Retinal pigment epithelial cell (primary cell): ENCODE measurements at regions not wholly inside any gene's neighbourhood (a gene's known extent, or its start where the extent isn't known, plus 50 kb on each side); places are given as distances from the start of the nearest gene placed in this dataset.

Source experiments
- DNase-seq: peaks from one replicate; pipeline ENCODE4 v3.0.0-alpha.2; 2010; ENCODE audit warnings: low read depth
- H3K4me3 ChIP-seq: 2 replicates; pipeline ENCODE4 v1.5.1; 2011; ENCODE audit warnings: mild to moderate bottlenecking, low read length, control low read depth, moderate library complexity
- CTCF ChIP-seq: conservative IDR thresholded peaks from 2 replicates; pipeline ENCODE4 v1.5.1; 2011; ENCODE audit warnings: low read depth, low read length, control low read depth, inconsistent platforms

- no peak for TF ChIP-seq CTCF
- no peak overlapping the region for H3K4me3 ChIP-seq
- DNase-seq: no peak
Measured at GRCh38 chr10:6327961-6328698, 125.4 kb downstream of the PFKFB3 start.

GRCh38 chr10:6328699-6329423, 126.1 kb downstream of the PFKFB3 start:
- DNase-seq: no peak
- no peak overlapping the region for H3K4me3 ChIP-seq
- TF ChIP-seq CTCF: no peak

- no peak for TF ChIP-seq CTCF
- no peak for DNase-seq
- H3K4me3 ChIP-seq: no peak overlapping the region
Measured at GRCh38 chr10:6333086-6333485, 130.4 kb downstream of the PFKFB3 start.

GRCh38 chr10:6333973-6334372, 131.2 kb downstream of the PFKFB3 start:
- TF ChIP-seq CTCF: no peak

GRCh38 chr10:6336016-6336415, 133.3 kb downstream of the PFKFB3 start:
- TF ChIP-seq CTCF: no peak
- H3K4me3 ChIP-seq: no peak overlapping the region
- DNase-seq: no peak

More at GRCh38 chr10:6333973-6334372, 131.2 kb downstream of the PFKFB3 start:
- no peak overlapping the region for H3K4me3 ChIP-seq
- no peak for DNase-seq

- no peak for TF ChIP-seq CTCF
- no peak for DNase-seq
- no peak overlapping the region for H3K4me3 ChIP-seq
Measured at GRCh38 chr10:6337382-6337781, 134.7 kb downstream of the PFKFB3 start.

GRCh38 chr10:6338361-6338760, 135.6 kb downstream of the PFKFB3 start:
- no peak for TF ChIP-seq CTCF
- DNase-seq: no peak
- H3K4me3 ChIP-seq: no peak overlapping the region
